Neuronal stem cell (in vitro differentiated cells): ENCODE measurements at regions not wholly inside any gene's neighbourhood (a gene's known extent, or its start where the extent isn't known, plus 50 kb on each side); places are given as distances from the start of the nearest gene placed in this dataset.

Experiments
- DNase-seq: peaks from one replicate; pipeline ENCODE4 v3.0.0-alpha.2; 2013; ENCODE audit warnings: low spot score
- H2AFZ ChIP-seq: one replicate; pipeline ENCODE4 v1.6.1; 2013; ENCODE audit warnings: mild to moderate bottlenecking, low read length, inconsistent platforms
- H2AK5ac ChIP-seq: 2 replicates; pipeline ENCODE4 v1.6.1; 2013; ENCODE audit warnings: low read depth, mild to moderate bottlenecking, inconsistent platforms, low read length, moderate library complexity, mixed read lengths
- H2BK120ac ChIP-seq: 2 replicates; pipeline ENCODE4 v1.6.1; 2013; ENCODE audit warnings: low read depth, mild to moderate bottlenecking, inconsistent platforms, low read length, moderate library complexity, mixed read lengths
- H2BK12ac ChIP-seq: one replicate; pipeline ENCODE4 v1.6.1; 2013; ENCODE audit warnings: low read length, inconsistent platforms
- H2BK15ac ChIP-seq: 2 replicates; pipeline ENCODE4 v1.6.1; 2013; ENCODE audit warnings: mild to moderate bottlenecking, low read length, inconsistent platforms, mixed read lengths
- H2BK5ac ChIP-seq: one replicate; pipeline ENCODE4 v1.6.1; 2013; ENCODE audit warnings: inconsistent platforms, mild to moderate bottlenecking, low read length, moderate library complexity
- H3K14ac ChIP-seq: one replicate; pipeline ENCODE4 v1.6.1; 2013; ENCODE audit warnings: low read length, inconsistent platforms
- H3K18ac ChIP-seq: 2 replicates; pipeline ENCODE4 v1.6.1; 2013; ENCODE audit warnings: low read length, inconsistent platforms
- H3K23ac ChIP-seq: 2 replicates; pipeline ENCODE4 v1.6.1; 2013; ENCODE audit warnings: low read depth, mild to moderate bottlenecking, mixed read lengths, low read length, inconsistent platforms; ENCODE audit not compliant: poor library complexity
- H3K27ac ChIP-seq: replicated peaks from 3 replicates; pipeline ENCODE4 v1.5.1; 2013; ENCODE audit warnings: low read length, inconsistent platforms
- H3K27me3 ChIP-seq, 3 experiments: 2 replicates each; pipeline ENCODE4 v1.6.1; 2013; ENCODE audit warnings: low read length in 3 of 3, mild to moderate bottlenecking in 2 of 3, inconsistent platforms in 1 of 3, low read depth in 1 of 3, mixed read lengths in 1 of 3, moderate library complexity in 1 of 3; ENCODE audit not compliant: control insufficient read depth in 3 of 3, insufficient read depth in 3 of 3
- H3K36me3 ChIP-seq, 2 donors: replicated peaks in 1 of 2; 2 replicates each; pipeline ENCODE4 v1.6.1; 2013; ENCODE audit warnings: low read length in 2 of 2; ENCODE audit not compliant: control insufficient read depth in 2 of 2, insufficient read depth in 2 of 2
- H3K4ac ChIP-seq: 2 replicates; pipeline ENCODE4 v1.6.1; 2013; ENCODE audit warnings: inconsistent platforms, mild to moderate bottlenecking, low read length, moderate library complexity
- H3K4me1 ChIP-seq, 2 donors: 1 replicate in 1 of 2; 2 replicates in 1 of 2; pipeline ENCODE4 v1.6.1; 2013; ENCODE audit warnings: low read length in 2 of 2, low read depth in 1 of 2; ENCODE audit not compliant: control insufficient read depth in 2 of 2, insufficient read depth in 1 of 2
- H3K4me2 ChIP-seq: one replicate; pipeline ENCODE4 v1.6.1; 2013; ENCODE audit warnings: mild to moderate bottlenecking, low read length, inconsistent platforms; ENCODE audit not compliant: insufficient read depth, poor library complexity, severe bottlenecking
- H3K4me3 ChIP-seq, 2 donors: 2 replicates each; pipeline ENCODE4 v1.5.1; 2013; ENCODE audit warnings: low read length in 2 of 2, mild to moderate bottlenecking in 2 of 2, inconsistent platforms in 1 of 2, moderate library complexity in 1 of 2
- H3K79me1 ChIP-seq: one replicate; pipeline ENCODE4 v1.6.1; 2013; ENCODE audit warnings: low read depth, mild to moderate bottlenecking, inconsistent platforms, low read length, moderate library complexity
- H3K9ac ChIP-seq: one replicate; pipeline ENCODE4 v1.6.1; 2013; ENCODE audit warnings: mild to moderate bottlenecking, low read depth, low read length, inconsistent platforms; ENCODE audit not compliant: poor library complexity
- H3K9me3 ChIP-seq, 2 donors: replicated peaks in 1 of 2; 2 replicates each; pipeline versions ENCODE3 to v1.6.1; 2013; ENCODE audit warnings: low read length in 2 of 2, mild to moderate bottlenecking in 2 of 2, inconsistent platforms in 1 of 2, low read depth in 1 of 2, mixed read lengths in 1 of 2, moderate library complexity in 1 of 2; ENCODE audit not compliant: control insufficient read depth in 2 of 2, insufficient read depth in 1 of 2
- H4K8ac ChIP-seq: one replicate; pipeline ENCODE4 v1.6.1; 2013; ENCODE audit warnings: low read depth, mild to moderate bottlenecking, inconsistent platforms, low read length, moderate library complexity
- H4K91ac ChIP-seq: one replicate; pipeline ENCODE4 v1.6.1; 2013; ENCODE audit warnings: low read length, low read depth, mild to moderate bottlenecking, inconsistent platforms; ENCODE audit not compliant: poor library complexity
- WGBS, 2 donors: extraction: QIAGEN DNeasy Blood & Tissue Kit; methylation state at CpG; one replicate each; pipeline ENCODE4 v1.1.7; 2013; ENCODE audit warnings: missing lambda C conversion rate in 2 of 2, mixed read lengths in 1 of 2; ENCODE audit not compliant: insufficient read length in 2 of 2, insufficient replicate concordance in 1 of 2; ENCODE audit errors: extremely low coverage in 2 of 2; 5-methylcytosine and 5-hydroxymethylcytosine counted together

DNA sequence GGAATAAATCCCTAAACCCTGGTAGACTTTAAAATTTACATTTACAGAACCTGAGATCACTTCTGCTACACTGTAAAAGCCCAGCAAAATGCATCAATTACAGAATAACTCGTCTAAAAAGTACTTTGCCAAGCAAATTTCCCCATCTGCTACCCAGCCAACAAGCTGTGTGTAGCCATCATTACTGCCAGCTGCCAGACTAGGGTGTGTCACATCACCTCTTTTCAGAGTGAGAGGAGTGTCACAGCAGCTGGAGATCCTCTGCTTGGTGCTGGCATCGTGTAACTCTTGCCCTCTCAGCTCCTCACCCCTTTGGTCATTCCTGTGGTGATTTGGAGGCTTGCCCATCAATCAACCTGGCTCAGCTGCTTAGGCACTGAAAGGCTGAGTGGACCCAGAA is 340.4 kb upstream of the MMADHC start:
- no peak overlapping the region for H2BK12ac ChIP-seq
- H2AK5ac ChIP-seq: no peak overlapping the region
- H2AFZ ChIP-seq: no peak overlapping the region
- H3K23ac ChIP-seq: no peak overlapping the region
- no peak overlapping the region for H4K8ac ChIP-seq
- H3K14ac ChIP-seq: no peak overlapping the region
- H3K27me3 ChIP-seq: no peaks in the 10 kb centered on the region
- no peak for DNase-seq
- no peak overlapping the region for H4K91ac ChIP-seq
- H3K36me3 ChIP-seq: no peaks in the 10 kb centered on the region
- H3K18ac ChIP-seq: no peak overlapping the region
- no peak overlapping the region for H2BK5ac ChIP-seq
- no peak overlapping the region for H3K9ac ChIP-seq
- no peak overlapping the region for H3K27ac ChIP-seq
- no CpG with 5 or more reads among the region's 2 CpGs for WGBS, 2 donors
- no peak overlapping the region for H3K4me3 ChIP-seq
- H2BK120ac ChIP-seq: no peak overlapping the region
- no peak overlapping the region for H3K4ac ChIP-seq
- no peak overlapping the region for H2BK15ac ChIP-seq
- H3K4me1 ChIP-seq: no peaks in the 10 kb centered on the region
- no peaks in the 10 kb centered on the region for H3K79me1 ChIP-seq
- no peak overlapping the region for H3K4me2 ChIP-seq
- no peaks in the 10 kb centered on the region for H3K9me3 ChIP-seq

DNA sequence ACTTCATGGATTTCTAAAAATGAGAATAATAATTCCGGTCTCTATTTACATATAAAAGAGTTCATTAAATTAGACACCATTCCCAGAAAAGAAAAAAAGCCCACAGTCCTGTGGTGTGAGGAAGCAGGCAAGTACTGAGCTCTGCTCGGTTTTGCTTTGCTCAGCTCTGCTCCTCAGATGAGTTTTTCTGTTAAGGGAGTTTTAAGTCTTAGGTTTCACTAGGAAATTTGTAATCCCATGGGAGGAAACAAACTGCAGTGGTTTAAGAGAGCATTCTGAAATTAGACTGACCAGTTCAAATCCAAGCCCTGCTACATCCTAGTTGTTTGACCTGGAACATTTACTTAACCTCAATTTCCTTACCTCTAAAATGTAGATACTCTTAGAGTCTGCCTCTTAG is 338.6 kb upstream of the MMADHC start:
- Histone ChIP-seq H3K36me3 (no peaks in the 10 kb centered on the region), H2AK5ac (no peak overlapping the region), H3K27ac (no peak overlapping the region), H3K18ac (no peak overlapping the region), H2BK15ac (no peak overlapping the region), H3K4me2 (no peak overlapping the region), H3K4me3 (no peak overlapping the region), H3K79me1 (no peaks in the 10 kb centered on the region), H3K4me1 (no peaks in the 10 kb centered on the region), H2BK12ac (no peak overlapping the region), H3K23ac (no peak overlapping the region), H2BK5ac (no peak overlapping the region), H2BK120ac (no peak overlapping the region), H3K9me3 (no peaks in the 10 kb centered on the region), H4K91ac (no peak overlapping the region), H2AFZ (no peak overlapping the region), H3K14ac (no peak overlapping the region), H3K9ac (no peak overlapping the region), H3K27me3 (no peaks in the 10 kb centered on the region), H4K8ac (no peak overlapping the region), H3K4ac (no peak overlapping the region)
- WGBS, 2 donors: no CpG with 5 or more reads among the region's 2 CpGs
- DNase-seq: no peak

DNA sequence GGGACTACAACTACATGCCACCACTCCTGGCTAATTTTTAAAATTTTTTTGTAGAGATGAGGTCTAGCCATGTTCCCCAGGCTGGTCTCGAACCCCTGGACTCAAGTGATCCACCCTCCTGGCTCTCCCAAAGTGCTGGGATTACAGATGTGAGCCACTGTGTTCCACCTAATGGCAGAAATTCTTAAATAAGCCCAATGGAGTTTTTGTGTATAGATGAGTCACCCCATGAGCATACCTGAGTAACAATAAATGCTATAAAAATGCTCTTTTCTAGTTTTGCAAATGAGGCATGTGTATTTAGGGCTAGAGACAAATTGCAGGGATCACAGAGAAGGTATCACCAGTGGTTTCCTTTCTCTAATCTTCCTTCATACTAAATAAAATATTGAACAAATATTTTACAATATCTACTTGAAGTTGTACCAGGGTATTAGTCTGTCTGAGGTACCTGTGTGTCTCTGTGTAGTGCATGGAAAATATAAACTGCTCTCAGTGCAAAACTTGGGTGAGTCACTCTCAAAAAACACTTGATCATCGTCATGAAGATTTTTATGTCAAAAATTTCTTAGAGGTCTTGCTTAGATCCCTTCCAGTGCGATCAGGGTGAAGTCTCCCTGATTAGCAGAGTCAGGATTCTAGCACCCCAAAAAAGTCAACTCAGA is 337.1 kb upstream of the MMADHC start:
- Histone ChIP-seq H3K27me3 (no peaks in the 10 kb centered on the region), H3K18ac (no peak overlapping the region), H2BK15ac (no peak overlapping the region), H3K27ac (no peak overlapping the region), H2BK12ac (no peak overlapping the region), H2AK5ac (no peak overlapping the region), H3K9me3 (no peaks in the 10 kb centered on the region), H3K14ac (no peak overlapping the region), H4K91ac (no peak overlapping the region), H3K4me1 (no peaks in the 10 kb centered on the region), H3K36me3 (no peaks in the 10 kb centered on the region), H2BK120ac (no peak overlapping the region), H3K9ac (no peak overlapping the region), H3K4me3 (no peak overlapping the region), H2BK5ac (no peak overlapping the region), H3K23ac (no peak overlapping the region), H3K79me1 (no peaks in the 10 kb centered on the region), H3K4ac (no peak overlapping the region), H2AFZ (no peak overlapping the region), H3K4me2 (no peak overlapping the region), H4K8ac (no peak overlapping the region)
- no peak for DNase-seq
- no CpG with 5 or more reads among the region's 3 CpGs for WGBS, 2 donors

GRCh38 chr2:149924028-149924427 is 336.5 kb upstream of the MMADHC start:
- no peak overlapping the region for H2BK5ac ChIP-seq
- no peak overlapping the region for H3K9ac ChIP-seq
- H3K9me3 ChIP-seq: no peaks in the 10 kb centered on the region
- H3K27me3 ChIP-seq: no peaks in the 10 kb centered on the region
- H2BK120ac ChIP-seq: no peak overlapping the region
- no peak overlapping the region for H3K23ac ChIP-seq
- H3K27ac ChIP-seq: no peak overlapping the region
- H2AFZ ChIP-seq: no peak overlapping the region
- no peak overlapping the region for H3K4me2 ChIP-seq
- no peak overlapping the region for H4K8ac ChIP-seq
- H4K91ac ChIP-seq: no peak overlapping the region
- 100% methylated on average over 1 of the region's 3 CpGs; no CpG with 5 or more reads in 1 of the 2 donors for WGBS, 2 donors
- H2BK15ac ChIP-seq: no peak overlapping the region
- no peaks in the 10 kb centered on the region for H3K36me3 ChIP-seq
- H3K14ac ChIP-seq: no peak overlapping the region
- H2BK12ac ChIP-seq: no peak overlapping the region
- H2AK5ac ChIP-seq: no peak overlapping the region
- H3K4me1 ChIP-seq: no peaks in the 10 kb centered on the region
- no peak overlapping the region for H3K4me3 ChIP-seq
- no peak overlapping the region for H3K4ac ChIP-seq
- DNase-seq: no peak
- no peak overlapping the region for H3K18ac ChIP-seq
- H3K79me1 ChIP-seq: no peaks in the 10 kb centered on the region
